ENCODE measurements at regions not wholly inside any gene's neighbourhood (a gene's known extent, or its start where the extent isn't known, plus 50 kb on each side); places are given as distances from the start of the nearest gene placed in this dataset.

- Histone ChIP-seq H3K79me2 (ENCODE audit: control insufficient read depth, insufficient read depth, low read length) (no peaks in the 10 kb centered on the region), H3K27ac (ENCODE audit: insufficient read depth, low read depth, low read length) (no peak overlapping the region), H3K9ac (replicated peaks; ENCODE audit: extremely low read depth, insufficient read depth, low read length) (no peak overlapping the region), H2AFZ (ENCODE audit: low read depth, low read length) (no peak overlapping the region), H4K20me1 (replicated peaks; ENCODE audit: control insufficient read depth, extremely low read depth, insufficient read depth, low read length) (no peaks in the 10 kb centered on the region), H3K36me3 (ENCODE audit: control insufficient read depth in 2 of 2, extremely low read depth in 1 of 2, insufficient read depth in 2 of 2, low read length in 2 of 2) (no peaks in the 10 kb centered on the region), H3K9me1 (replicated peaks; ENCODE audit: control insufficient read depth, extremely low read depth, insufficient read depth, low read length) (no peaks in the 10 kb centered on the region), H3K4me2 (ENCODE audit: insufficient read depth, low read length) (no peak overlapping the region), H3K4me3 (replicated peaks in 1 of 3; ENCODE audit: insufficient read depth in 1 of 3, low read depth in 1 of 3, low read length in 3 of 3) (no peak overlapping the region), H3K4me1 (ENCODE audit: control insufficient read depth, extremely low read depth, insufficient read depth, low read length) (no peaks in the 10 kb centered on the region), H3K9me3 (replicated peaks; ENCODE audit: control insufficient read depth, insufficient read depth, low read length) (no peaks in the 10 kb centered on the region), H3K27me3 (ENCODE audit: control insufficient read depth in 2 of 2, insufficient read depth in 2 of 2, low read length in 2 of 2) (no peaks in the 10 kb centered on the region)
- POLR2A ChIA-PET, result no interaction called here
- TF ChIP-seq POLR2AphosphoS5 (IDR thresholded peaks at IDR 0.05; ENCODE audit: insufficient read depth, low read depth, low read length), result no peak
- TF ChIP-seq GATA2 (IDR thresholded peaks at IDR 0.05; ENCODE audit: insufficient read depth, insufficient read length, low read depth, low read length), result no peak
- no peak for TF ChIP-seq FOS (IDR thresholded peaks at IDR 0.05; ENCODE audit: borderline replicate concordance, insufficient read depth, low read length)
- TF ChIP-seq MAX (IDR thresholded peaks at IDR 0.05; ENCODE audit: insufficient read depth, insufficient read length), result no peak
- no peak for TF ChIP-seq MYC (IDR thresholded peaks at IDR 0.05; ENCODE audit: low read depth, low read length)
- TF ChIP-seq POLR2A (IDR thresholded peaks at IDR 0.05; ENCODE audit: low read depth, low read length), result no peak
- no peak for TF ChIP-seq JUN (IDR thresholded peaks at IDR 0.05; ENCODE audit: borderline replicate concordance, insufficient read depth, insufficient read length, low read depth)
- TF ChIP-seq, protein P1, sequence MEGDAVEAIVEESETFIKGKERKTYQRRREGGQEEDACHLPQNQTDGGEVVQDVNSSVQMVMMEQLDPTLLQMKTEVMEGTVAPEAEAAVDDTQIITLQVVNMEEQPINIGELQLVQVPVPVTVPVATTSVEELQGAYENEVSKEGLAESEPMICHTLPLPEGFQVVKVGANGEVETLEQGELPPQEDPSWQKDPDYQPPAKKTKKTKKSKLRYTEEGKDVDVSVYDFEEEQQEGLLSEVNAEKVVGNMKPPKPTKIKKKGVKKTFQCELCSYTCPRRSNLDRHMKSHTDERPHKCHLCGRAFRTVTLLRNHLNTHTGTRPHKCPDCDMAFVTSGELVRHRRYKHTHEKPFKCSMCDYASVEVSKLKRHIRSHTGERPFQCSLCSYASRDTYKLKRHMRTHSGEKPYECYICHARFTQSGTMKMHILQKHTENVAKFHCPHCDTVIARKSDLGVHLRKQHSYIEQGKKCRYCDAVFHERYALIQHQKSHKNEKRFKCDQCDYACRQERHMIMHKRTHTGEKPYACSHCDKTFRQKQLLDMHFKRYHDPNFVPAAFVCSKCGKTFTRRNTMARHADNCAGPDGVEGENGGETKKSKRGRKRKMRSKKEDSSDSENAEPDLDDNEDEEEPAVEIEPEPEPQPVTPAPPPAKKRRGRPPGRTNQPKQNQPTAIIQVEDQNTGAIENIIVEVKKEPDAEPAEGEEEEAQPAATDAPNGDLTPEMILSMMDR (IDR thresholded peaks at IDR 0.05; ENCODE audit: extremely low read depth in 1 of 2, insufficient read depth in 1 of 2, low read depth in 1 of 2, low read length in 2 of 2), result no peak
- TF ChIP-seq EZH2 (IDR thresholded peaks at IDR 0.05; ENCODE audit: borderline replicate concordance, low read depth, low read length, severe bottlenecking), result no peak
- no TSS peak for BruUV-seq (replicated peaks)
- CTCF ChIA-PET, result no interaction called here
- FAIRE-seq (no peak), DNase-seq (ENCODE audit: low read depth, low spot score) (no peak)
- dilution Hi-C loops (cut with MboI; ENCODE audit: extremely low pct_ligation_motif_present, low sequenced_read_pairs), result no loop called here
- intact Hi-C loops (cut with micrococcal nuclease), result no loop called here
These were observed 695.8 kb upstream of the EYS start for GRCh38 chr6:66402873-66403272.

All from endothelial cell of umbilical vein (primary cell).